ENCODE measurements at regions not wholly inside any gene's neighbourhood (a gene's known extent, or its start where the extent isn't known, plus 50 kb on each side); places are given as distances from the start of the nearest gene placed in this dataset.

- peak overlapping the region in 1 of 4 donors; percentile 7 for H3K4me3 ChIP-seq
- peak; percentile 96 for DNase-seq
- H3K9me3 ChIP-seq, result no peaks in the 10 kb centered on the region
- H3K4me1 ChIP-seq, result peaks cover 0 to 73% (median 46%) of the 10 kb centered on the region in 4 donors
- H3K27me3 ChIP-seq, result no peaks in the 10 kb centered on the region
- intact Hi-C loops (cut with DNase I), result loop anchor here (5.0 kb wide), 4 partner anchors 52 to 237 kb away; no protein-coding TSS in a partner anchor
- no peaks in the 10 kb centered on the region for H3K36me3 ChIP-seq
- WGBS, 2 donors, result 12 to 49% methylated on average over 7 of the region's 7 CpGs
- no peak for TF ChIP-seq CTCF (IDR thresholded peaks at IDR 0.05)
- TF ChIP-seq POLR2AphosphoS5 (IDR thresholded peaks at IDR 0.05), result peak; percentile 76 to 84 (median 78)
- TF ChIP-seq EP300 (IDR thresholded peaks at IDR 0.05), result peak in 3 of 4 donors; percentile 21 to 81 (median 62)
- H3K27ac ChIP-seq, result peak overlapping the region; percentile 87 to 91 (median 88)
Measured at GRCh38 chr15:67915461-67916374, 75.9 kb upstream of the RNU6-1 start.

- WGBS, 2 donors, result 45 to 46% methylated on average over 2 of the region's 2 CpGs
- H3K9me3 ChIP-seq, result no peaks in the 10 kb centered on the region
- H3K36me3 ChIP-seq, result no peaks in the 10 kb centered on the region
- TF ChIP-seq POLR2A (IDR thresholded peaks at IDR 0.05) (no peak), EP300 (IDR thresholded peaks at IDR 0.05) (no peak), CTCF (IDR thresholded peaks at IDR 0.05) (no peak), POLR2AphosphoS5 (IDR thresholded peaks at IDR 0.05) (no peak)
- H3K27ac ChIP-seq, result peak overlapping the region; percentile 87 to 91 (median 88)
- intact Hi-C loops (cut with DNase I), result loop anchor here (5.0 kb wide), 4 partner anchors 51 to 236 kb away; no protein-coding TSS in a partner anchor
- H3K4me1 ChIP-seq, result peaks cover 0 to 65% (median 44%) of the 10 kb centered on the region in 4 donors
- DNase-seq, result no peak
- H3K27me3 ChIP-seq, result no peaks in the 10 kb centered on the region
- H3K4me3 ChIP-seq, result no peak overlapping the region
Measured at GRCh38 chr15:67916565-67916964, 76.7 kb upstream of the RNU6-1 start.

- Histone ChIP-seq H3K4me3 (no peak overlapping the region), H3K36me3 (no peaks in the 10 kb centered on the region), H3K27ac (peak overlapping the region; percentile 87 to 91 (median 88)), H3K4me1 (peaks cover 0 to 60% (median 41%) of the 10 kb centered on the region in 4 donors), H3K27me3 (no peaks in the 10 kb centered on the region), H3K9me3 (no peaks in the 10 kb centered on the region)
- 88 to 89% methylated on average over 4 of the region's 4 CpGs for WGBS, 2 donors
- intact Hi-C loops (cut with DNase I), result loop anchor here (5.0 kb wide), 4 partner anchors 50 to 235 kb away; no protein-coding TSS in a partner anchor
- TF ChIP-seq POLR2AphosphoS5 (IDR thresholded peaks at IDR 0.05) (peak in 2 of 4 donors; percentile 22 to 29), POLR2A (IDR thresholded peaks at IDR 0.05) (no peak), EP300 (IDR thresholded peaks at IDR 0.05) (no peak)
- peak; percentile 67 for DNase-seq
Measured at GRCh38 chr15:67917037-67917436, 77.2 kb upstream of the RNU6-1 start.

- no peak for DNase-seq
- Histone ChIP-seq H3K4me3 (no peak overlapping the region), H3K9me3 (no peaks in the 10 kb centered on the region), H3K27me3 (no peaks in the 10 kb centered on the region), H3K36me3 (no peaks in the 10 kb centered on the region), H3K4me1 (peaks cover 0 to 54% (median 40%) of the 10 kb centered on the region in 4 donors), H3K27ac (peak overlapping the region; percentile 87 to 91 (median 88))
- WGBS, 2 donors, result 94 to 95% methylated on average over 1 of the region's 1 CpG
- intact Hi-C loops (cut with DNase I), result loop anchor here (5.0 kb wide), 4 partner anchors 50 to 235 kb away; no protein-coding TSS in a partner anchor
- TF ChIP-seq CTCF (IDR thresholded peaks at IDR 0.05) (no peak), EP300 (IDR thresholded peaks at IDR 0.05) (no peak), POLR2AphosphoS5 (IDR thresholded peaks at IDR 0.05) (no peak), POLR2A (IDR thresholded peaks at IDR 0.05) (no peak)
Measured at GRCh38 chr15:67917636-67918035, 77.8 kb upstream of the RNU6-1 start.
